ENCODE measurements at regions not wholly inside any gene's neighbourhood (a gene's known extent, or its start where the extent isn't known, plus 50 kb on each side); places are given as distances from the start of the nearest gene placed in this dataset.

DNA sequence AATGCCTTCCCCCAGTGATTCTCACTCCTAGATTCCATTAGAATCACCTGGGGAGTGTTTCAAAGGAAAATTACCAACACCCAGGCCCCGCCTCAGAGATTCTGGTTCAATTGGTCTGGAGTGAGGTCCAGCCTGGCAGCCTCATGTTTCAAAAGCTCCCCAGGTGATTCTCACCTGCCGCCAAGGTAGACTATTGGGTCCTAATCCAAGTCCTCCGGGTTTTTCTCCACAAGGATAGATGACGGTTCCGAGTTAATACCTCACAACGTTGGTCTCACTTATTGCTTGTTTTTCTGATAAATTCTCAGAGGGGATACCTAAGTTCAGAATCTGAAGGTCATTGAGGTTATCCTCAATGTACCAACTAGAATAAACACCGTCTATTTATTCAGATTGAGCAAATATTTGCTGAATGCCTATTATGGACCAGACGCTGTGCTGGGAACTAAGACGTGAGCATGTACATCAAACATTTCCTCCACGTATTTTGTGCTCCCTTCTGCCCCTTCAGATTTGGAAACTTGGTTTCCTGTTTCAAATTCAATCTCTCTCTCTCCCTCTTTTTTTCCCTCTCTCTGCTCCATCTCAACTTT lies 97.5 kb downstream of the SEC16B start:
- BruUV-seq (replicated peaks), result no TSS peak
- H2BK5ac ChIP-seq (ENCODE audit: low read depth, low read length, poor library complexity, severe bottlenecking), result no peak overlapping the region
- peak overlapping the region; percentile 58 for H2BK20ac ChIP-seq (ENCODE audit: low read depth, low read length)
- no peak overlapping the region for H4K5ac ChIP-seq (ENCODE audit: low read depth, low read length)
- no peak overlapping the region; the same call in 1 of the 2 replicates for H3K14ac ChIP-seq (replicated peaks; ENCODE audit: low read depth, low read length)
- H3K18ac ChIP-seq (ENCODE audit: low read depth, low read length), result no peak overlapping the region; the same call in 1 of the 2 replicates
- peak overlapping the region; percentile 21; the same call in 1 of the 2 replicates for H2AK5ac ChIP-seq (ENCODE audit: low read depth, low read length)
- H3K9ac ChIP-seq (ENCODE audit: low read depth, low read length), result no peak overlapping the region
- intact Hi-C loops (cut with micrococcal nuclease) (loop anchor here (5.0 kb wide), 1 partner anchor 55 kb away; no protein-coding TSS in a partner anchor), in situ Hi-C loops (cut with MboI; ENCODE audit: low sequenced_read_pairs) (no loop called here), dilution Hi-C loops (cut with HindIII; ENCODE audit: low sequenced_read_pairs, unreplicated experiment) (no loop called here)
- no peak overlapping the region for H3K4me3 ChIP-seq (ENCODE audit: insufficient read depth, low read depth, low read length)
- H3K9me3 ChIP-seq (ENCODE audit: control insufficient read depth, insufficient read depth, low read length), result no peaks in the 10 kb centered on the region
- peaks cover 3% of the 10 kb centered on the region; the same call in 1 of the 2 replicates for H3K9me1 ChIP-seq (ENCODE audit: insufficient read depth, low read length)
- peak overlapping the region; percentile 90 for H2BK120ac ChIP-seq (ENCODE audit: low read depth, low read length)
- WGBS, 2 experiments (ENCODE audit: extremely low coverage in 2 of 2, insufficient read length in 1 of 2), result 78% methylated on average over 4 of the region's 10 CpGs; no CpG with 5 or more reads in 1 of the 2 experiments
- H3K79me1 ChIP-seq (ENCODE audit: low read depth in 1 of 2, low read length in 2 of 2), result no peaks in the 10 kb centered on the region
- ChIA-PET POLR2A (ENCODE audit: unreplicated experiment) (no interaction called here), CTCF (interaction anchor here (0.6 kb wide), 1 partner anchor 43 kb away, joined by 3 read pairs; no protein-coding TSS in a partner anchor)
- H2BK15ac ChIP-seq (ENCODE audit: low read depth, low read length), result peak overlapping the region; percentile 48; the same call in 1 of the 3 replicates
- H2AK9ac ChIP-seq (replicated peaks; ENCODE audit: low read depth, low read length, poor library complexity), result peak overlapping the region; percentile 58
- no peak for DNase-seq
- H3K4me1 ChIP-seq (ENCODE audit: control insufficient read depth, insufficient read depth, low read length), result peaks cover 5% of the 10 kb centered on the region
- TF ChIP-seq, protein P1, sequence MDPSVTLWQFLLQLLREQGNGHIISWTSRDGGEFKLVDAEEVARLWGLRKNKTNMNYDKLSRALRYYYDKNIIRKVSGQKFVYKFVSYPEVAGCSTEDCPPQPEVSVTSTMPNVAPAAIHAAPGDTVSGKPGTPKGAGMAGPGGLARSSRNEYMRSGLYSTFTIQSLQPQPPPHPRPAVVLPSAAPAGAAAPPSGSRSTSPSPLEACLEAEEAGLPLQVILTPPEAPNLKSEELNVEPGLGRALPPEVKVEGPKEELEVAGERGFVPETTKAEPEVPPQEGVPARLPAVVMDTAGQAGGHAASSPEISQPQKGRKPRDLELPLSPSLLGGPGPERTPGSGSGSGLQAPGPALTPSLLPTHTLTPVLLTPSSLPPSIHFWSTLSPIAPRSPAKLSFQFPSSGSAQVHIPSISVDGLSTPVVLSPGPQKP (IDR thresholded peaks at IDR 0.05; ENCODE audit: borderline replicate concordance, low read depth, low read length), result no peak
- H3K23ac ChIP-seq (ENCODE audit: low read depth, low read length), result no peak overlapping the region
- H3K4ac ChIP-seq (ENCODE audit: low read depth, low read length), result peak overlapping the region; percentile 46
- no peaks in the 10 kb centered on the region for H4K20me1 ChIP-seq (ENCODE audit: insufficient read depth, low read length)
- H3K36me3 ChIP-seq (ENCODE audit: control insufficient read depth, insufficient read depth, low read length), result no peaks in the 10 kb centered on the region
- no peak overlapping the region for H2AFZ ChIP-seq (replicated peaks; ENCODE audit: low read length, poor library complexity)
- no peak overlapping the region; the same call in 1 of the 2 replicates for H4K91ac ChIP-seq (ENCODE audit: insufficient read depth, low read depth, low read length)
- H4K8ac ChIP-seq (ENCODE audit: low read depth in 2 of 2, low read length in 2 of 2), result no peak overlapping the region
- H3K4me2 ChIP-seq (ENCODE audit: low read depth, low read length), result no peak overlapping the region
- H3K27ac ChIP-seq (ENCODE audit: insufficient read depth, low read length), result no peak overlapping the region
- no peaks in the 10 kb centered on the region for H3K27me3 ChIP-seq (ENCODE audit: control insufficient read depth, insufficient read depth, low read length)
- ATAC-seq (ENCODE audit: low read depth), result no peak
- H3K56ac ChIP-seq (ENCODE audit: extremely low read depth, insufficient read depth, low read length), result no peak overlapping the region
